Activated T-cell treated with anti-CD3 and anti-CD28 coated beads for 1 hour (primary cell): ENCODE measurements at regions not wholly inside any gene's neighbourhood (a gene's known extent, or its start where the extent isn't known, plus 50 kb on each side); places are given as distances from the start of the nearest gene placed in this dataset.
"Not testable (repeated sequence)": the region's sequence is repeated elsewhere in the genome, so short reads cannot be mapped to it uniquely, and the experiment has no call there.

Source experiments
- DNase-seq: peaks from one replicate; pipeline ENCODE4 v3.0.0-alpha.2; 2020; ENCODE audit warnings: low read depth

DNA sequence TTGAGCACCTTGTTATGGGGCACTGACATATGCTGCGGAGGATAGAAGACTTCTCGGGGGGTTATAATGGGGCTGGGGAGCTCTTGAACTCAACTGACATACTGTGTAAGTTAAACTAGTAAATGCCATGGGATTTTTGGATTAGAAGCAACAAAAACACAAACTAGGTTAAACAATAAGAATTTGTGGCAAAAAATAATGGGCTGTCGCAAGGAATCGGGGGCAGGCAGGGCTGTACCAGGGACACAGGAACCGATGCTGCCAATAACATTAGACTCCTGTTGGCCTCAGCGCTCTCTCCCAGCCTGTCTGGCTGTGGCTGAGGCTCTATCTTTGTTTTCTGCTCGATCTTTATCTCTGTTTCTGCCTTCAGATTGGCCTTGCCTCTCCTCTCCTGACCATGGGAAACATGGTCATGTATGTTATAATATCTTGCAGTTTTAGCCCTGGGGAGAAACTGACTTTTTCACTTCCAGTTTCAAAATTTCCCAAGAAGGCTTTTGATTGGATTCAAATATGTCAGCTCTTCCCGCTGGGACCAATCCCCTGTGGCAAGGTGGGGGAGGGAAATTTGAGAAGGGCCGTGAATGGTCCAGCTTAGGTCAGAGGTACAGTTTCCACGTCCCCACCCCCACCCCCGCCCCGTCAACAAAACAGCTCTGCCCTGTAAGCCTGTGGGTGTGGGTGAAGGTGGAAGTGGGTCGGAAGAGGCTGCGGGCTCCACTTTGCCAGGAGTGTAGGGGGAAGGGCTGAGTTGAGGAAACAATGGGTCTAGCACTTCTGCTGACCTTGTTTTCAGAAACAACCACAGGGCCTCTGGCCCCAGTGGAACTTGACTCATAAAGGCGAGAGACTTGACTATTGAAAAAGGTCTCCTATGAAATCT, 161.1 kb upstream of the TBL1XR1 start:
- no peak for DNase-seq

DNA sequence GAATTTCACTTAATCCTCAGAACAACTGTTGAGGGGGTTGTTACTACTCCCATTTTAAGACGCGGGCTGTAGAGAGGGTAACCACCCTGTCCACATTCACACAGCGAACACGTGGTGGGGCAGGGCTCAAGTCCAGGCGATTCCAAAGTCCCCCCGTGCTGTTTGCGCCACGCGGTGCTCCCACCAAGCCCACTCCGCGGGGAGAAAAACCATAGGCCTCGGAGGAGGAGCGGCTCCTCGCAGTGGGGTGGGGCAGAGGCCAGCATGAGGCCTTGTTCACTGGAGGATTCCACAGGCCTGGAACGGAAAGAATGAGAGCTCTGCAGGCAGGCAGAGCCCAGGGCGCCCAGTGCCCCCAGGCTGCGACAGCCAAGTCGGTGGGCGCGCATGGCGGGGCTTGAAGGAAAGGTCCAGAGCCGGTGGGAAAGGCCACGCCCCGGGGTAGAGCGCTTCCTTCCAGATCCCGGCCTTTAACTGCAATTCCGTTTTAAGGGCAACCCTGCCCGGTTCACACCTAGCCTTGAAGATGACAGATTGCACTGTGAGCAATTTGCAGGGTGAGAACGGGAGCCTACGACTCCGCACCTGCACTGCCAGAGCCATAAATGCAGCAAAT, 161.8 kb upstream of the TBL1XR1 start:
- peak; percentile 20 for DNase-seq

DNA sequence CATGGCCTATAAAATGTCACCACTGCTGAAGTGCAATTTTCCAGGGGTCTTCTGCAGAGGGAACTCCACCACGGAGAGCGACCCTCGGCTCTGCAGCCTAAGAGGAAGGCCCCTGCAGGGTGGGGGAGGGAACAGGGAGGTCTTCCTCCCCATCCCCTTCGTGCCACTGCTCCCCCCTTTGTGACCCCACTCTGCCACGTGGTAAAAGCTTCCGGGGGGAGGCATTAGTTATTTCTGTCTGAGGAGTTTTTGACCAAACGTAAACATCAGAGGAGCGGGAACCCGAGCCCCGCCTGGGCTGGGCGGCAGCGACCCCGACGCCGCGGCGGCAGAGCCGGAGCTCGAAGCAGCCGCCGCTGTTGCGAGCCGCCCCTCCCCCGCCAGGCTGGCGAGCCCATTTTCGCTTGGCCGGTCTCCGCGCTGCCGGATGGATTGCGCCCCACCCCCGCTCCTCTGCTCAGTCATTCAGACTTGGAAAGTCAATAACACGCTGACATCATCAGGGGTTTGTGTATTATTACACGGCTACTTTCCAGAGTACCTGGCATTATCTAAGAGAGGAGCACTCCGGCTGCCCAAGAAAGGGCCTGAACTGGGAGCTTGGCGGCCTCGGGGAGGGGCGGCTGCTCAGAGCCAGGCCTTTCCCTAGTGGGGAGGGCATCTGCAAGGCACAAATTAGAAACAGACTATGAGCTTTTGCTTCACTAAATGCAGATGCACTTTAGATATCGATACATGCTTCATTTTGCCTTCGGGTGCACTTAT, 162.5 kb upstream of the TBL1XR1 start:
- peak; percentile 95 for DNase-seq

DNA sequence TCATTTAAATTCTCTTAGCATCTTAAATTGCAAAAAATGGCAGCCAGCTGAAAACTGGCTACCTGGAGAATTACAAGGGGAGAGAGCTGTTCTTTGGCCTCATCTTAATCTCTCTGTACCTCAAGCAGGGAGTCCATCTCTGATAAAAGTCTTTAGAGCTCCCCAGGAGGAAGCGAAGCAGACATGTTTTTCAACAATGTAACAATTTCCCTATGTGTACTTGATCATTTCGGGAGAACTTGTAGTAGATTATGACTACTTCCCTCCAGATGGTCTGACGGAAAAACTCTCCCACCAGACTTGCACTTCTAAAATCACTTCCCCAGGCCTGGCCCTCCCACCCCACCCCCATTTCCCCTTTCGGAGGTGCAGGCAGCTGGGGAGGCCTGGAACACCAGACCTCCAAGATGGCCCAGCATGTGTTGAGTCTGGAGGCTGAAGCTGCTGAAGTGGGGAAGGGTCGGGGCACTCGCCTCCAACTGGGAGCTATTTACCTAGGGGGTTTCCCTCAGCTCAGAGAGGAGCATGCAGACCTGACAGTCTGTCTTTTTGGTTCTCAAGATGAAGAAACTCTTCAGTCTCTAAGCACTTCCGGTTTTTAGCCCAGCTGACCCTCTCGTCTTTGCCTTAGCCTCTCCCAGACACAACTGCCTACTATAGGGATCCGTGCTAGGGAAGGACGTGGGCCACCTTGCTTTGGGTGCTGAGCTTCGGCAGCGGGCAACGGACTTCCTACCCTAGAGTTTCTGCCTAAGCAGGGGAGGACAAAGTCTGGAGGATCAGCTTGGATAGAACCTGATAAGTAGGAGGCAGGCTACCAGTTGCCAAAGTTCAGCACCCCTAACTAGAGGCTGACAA, 164.0 kb upstream of the TBL1XR1 start:
- no peak for DNase-seq

DNA sequence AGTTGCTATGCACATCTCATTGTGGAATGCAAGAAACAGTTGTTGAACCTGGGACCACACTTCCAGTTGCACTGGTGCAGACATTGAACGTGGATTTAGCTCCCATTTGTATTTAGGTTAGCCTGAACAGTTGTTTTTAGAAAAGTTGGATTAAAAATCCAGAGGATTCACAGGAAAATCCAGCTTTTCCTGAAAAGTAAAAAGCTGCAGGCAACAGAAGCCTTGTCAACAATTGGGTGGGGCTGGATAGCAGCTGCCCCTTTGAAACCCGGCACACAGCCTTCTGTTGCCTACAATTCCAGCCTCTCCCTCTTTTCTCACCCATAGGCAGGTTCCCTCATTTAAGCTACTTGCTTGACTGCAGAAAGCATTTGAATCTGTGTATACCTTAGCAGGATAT, 165.3 kb upstream of the TBL1XR1 start:
- DNase-seq = no peak

DNA sequence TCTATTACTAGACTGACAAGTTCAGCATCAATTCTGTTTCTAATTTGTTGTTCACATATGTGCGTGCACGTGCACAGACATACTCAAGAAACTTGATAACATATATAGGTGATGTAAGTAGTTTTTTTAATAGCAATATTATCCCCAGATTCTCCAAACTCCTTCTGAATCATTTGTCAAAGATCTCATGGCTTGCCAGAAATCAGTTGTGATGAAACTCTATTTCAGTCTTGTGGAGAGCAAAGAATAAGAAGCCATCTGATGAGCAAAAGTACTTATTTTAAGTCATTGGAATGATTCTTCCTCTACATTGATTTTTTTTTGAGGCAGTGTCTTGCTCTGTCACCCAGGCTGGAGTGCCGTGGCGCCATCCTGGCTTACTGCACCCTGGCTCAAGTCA, 167.0 kb upstream of the TBL1XR1 start:
- DNase-seq = no peak

DNA sequence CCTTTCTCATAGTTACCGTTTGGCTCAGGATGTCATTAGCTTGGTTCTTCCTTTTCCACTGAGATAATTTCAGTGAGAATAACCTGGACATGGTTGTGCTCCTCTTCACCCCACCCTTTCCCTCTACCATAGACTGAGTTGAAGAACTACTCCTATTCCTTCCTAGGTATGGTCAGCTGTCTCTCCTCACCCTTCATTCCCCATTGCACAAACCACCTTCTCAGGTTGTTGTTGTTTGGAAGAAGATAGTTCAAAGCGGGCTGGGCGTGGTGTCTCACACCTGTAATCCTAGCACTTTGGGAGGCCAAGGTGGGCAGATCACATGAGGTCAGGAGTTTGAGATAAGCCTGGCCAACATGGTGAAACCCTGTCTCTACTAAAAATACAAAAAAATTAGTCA, 168.0 kb upstream of the TBL1XR1 start:
- not testable (repeated sequence) for DNase-seq

DNA sequence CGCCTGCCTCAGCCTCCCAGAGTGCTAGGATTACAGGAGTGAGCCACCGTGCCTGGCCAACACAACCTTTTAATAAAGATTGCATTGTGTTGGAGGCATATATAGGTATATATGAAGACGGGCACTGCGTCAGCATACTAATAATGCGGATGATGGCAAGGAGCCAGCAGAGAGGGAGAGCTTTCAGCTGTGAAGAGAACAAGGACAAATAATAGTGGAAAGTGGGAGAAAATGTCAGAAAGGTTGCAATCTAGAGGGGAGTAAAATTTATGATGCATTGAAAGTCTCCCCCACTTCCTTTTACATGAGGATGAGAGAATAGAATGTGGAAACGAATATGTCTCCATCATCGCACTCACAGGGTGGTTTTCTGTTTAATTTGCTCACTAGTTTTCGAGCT, 170.5 kb upstream of the TBL1XR1 start:
- DNase-seq = no peak

DNA sequence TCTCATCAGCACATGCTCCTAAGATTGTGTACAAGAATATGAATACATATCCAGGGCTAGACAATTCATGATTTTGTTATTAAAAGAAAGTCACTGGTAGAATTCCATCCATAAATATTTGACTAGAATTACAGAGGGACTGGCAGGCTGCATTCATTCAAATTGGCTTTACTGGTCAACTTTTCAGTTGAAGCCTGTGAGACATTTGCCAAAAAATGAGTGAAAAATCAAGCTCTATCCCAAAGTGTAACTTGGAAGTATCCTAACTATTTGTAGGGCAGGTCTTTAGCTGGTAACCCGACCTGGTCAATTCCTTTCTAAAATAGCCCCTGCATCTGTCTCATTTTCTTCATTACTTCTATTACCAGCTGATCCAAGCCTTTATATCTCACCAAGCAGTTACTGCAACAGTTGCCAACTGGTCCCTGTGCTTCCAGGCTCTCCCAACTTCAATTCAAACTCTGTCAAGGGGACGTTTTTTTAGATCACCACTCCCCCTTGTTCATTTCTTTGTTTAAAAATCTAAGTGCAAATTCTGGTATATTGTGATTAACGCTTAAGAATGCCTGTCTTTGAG, 173.1 kb upstream of the TBL1XR1 start:
- DNase-seq = no peak

DNA sequence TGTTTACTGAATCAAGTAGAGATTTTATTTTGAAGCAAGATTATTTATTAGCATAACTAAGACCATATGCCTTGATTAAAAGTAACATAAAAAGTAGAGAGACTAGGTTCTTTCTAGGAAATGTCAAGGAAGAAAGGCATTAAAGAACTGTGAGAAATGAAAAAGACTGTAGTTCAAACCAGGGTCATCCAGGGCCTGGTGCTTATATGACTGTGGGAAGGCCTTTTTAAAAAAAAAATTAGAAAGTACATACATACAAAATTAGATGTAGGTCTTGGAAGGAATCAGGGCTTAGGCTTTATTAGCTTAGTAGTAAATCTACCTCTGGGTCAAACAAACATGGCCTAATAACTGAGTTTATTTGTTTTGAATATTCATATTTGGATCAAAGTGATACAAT, 173.9 kb upstream of the TBL1XR1 start:
- DNase-seq = no peak

DNA sequence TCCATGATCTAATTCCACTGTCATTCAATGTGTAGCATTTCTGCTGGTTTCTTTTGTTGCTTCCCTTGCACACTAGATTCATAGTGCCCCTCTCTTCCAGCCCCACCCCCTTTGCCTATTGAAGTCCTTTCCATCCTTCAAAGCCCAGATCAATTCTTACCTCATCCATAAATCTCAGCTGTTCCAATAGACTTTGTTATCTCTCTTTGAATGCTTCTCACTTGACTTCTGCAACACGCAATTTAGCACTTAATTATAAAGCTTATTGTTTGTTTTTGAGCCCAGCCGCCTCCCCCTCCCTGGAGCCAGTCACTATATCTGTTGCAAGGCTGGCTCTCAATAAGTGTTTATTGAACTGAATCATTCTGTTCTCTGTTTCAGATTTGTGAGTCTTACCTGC, 174.6 kb upstream of the TBL1XR1 start:
- DNase-seq = no peak

DNA sequence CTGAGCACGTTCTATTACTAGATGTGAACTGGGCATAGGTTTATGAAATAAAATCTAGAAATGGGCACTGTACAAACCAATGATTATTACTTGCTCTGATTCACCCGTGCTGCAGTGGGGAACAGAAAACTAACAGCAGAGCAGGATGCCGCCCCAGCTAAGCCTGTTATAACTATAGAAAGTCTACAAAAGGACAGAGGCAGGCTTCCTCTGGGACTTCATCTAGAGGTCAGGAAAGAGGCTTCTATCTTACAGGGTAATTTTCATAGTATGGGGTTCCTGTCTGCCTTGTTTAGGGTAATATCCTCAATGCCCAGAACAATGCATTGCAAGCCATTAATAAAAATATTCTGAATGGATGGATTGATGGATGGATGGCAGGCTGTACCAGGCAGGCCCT, 177.0 kb upstream of the TBL1XR1 start:
- no peak for DNase-seq

DNA sequence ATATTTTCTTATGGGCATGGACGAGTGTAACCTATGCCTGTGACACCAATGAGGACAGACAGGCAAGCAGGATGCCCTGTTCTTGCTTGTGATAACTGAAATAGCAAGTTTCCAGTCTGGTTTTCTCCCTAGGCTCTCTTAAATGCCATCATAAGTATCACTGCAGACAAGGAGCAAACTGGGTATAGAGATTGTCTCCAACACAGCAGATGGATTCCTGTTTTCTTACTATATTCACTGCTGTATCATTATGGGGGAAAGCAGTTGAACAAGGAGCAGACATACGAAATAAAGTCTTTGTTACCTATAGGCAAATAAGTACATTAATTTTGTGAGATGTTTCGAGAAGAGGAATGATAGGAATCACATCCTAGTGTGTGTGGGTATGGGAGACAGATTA, 178.0 kb upstream of the TBL1XR1 start:
- DNase-seq = no peak

DNA sequence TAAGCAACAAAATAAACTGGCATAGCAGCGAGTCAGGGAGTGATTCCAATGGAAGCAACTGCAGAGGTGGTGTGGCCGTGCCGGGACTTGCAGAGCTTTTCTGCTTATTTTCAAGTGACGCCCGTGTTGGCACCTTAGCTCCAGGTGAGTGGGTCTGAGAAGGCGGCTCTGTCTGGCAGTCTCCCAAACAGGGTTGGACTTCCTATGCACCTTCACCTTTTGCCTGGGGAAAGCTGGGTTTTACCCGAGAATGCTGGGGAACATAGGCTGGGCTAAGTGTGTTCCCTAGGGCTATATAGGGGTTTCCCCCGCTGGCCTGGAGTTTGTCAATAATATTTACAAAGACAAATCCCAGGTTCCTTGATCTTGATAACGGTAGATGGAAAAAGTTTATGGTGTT, 179.9 kb upstream of the TBL1XR1 start:
- no peak for DNase-seq

DNA sequence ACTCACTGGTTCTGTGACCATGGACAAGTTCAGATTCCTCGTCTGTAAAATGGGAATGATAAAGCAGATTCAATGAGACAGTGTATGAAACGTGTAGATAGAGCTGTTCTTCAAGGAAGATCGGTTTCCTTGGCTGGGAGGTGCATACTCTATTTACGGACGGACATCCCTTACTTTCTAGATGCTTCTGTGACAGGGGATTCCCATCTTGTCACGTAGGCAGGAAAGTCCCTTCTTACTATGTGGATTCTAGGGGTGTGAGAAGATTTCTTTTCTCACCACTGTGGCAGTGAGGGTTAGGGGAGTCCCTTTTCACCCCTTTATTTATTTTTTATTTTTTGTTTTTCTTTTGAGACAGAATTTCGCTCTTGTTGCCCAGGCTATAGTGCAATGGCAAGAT, 180.9 kb upstream of the TBL1XR1 start:
- no peak for DNase-seq

DNA sequence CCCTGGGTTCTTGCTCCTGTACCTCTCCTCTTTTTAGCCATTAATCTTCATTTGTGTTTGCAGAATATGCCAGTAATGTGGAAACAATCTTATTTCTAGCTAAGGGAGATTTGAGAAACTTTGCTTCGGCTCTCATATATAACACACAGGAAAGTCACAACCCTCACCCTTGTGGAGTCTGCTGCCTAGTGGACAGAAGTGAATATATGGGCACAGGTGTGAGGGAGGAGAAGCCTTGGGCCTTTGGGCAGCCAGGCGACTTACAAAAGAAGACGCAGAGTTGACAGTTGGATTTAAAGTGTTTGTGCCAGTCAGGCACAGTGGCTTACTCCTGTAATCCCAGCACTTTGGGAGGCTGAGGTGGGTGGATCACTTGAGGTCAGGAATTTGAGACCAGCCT, 181.8 kb upstream of the TBL1XR1 start:
- DNase-seq = no peak

DNA sequence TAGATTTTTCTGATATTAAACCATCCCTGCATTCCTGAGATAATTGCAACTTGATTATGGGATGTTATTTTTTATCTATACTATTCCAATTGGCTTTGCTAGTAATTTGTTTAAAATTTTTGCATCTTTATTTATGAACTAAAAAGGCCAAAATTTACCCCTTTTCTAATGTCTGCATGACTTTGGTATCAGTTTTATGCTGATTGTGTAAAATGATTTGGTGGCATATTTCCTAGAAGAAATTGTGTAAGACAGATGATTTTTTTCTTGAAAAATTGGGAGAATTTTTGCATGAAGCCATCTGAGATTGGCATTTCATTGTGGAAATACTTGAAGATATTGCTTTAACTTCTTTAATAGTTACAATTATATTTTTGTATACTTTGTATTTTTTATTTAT, 183.8 kb upstream of the TBL1XR1 start:
- DNase-seq = no peak

DNA sequence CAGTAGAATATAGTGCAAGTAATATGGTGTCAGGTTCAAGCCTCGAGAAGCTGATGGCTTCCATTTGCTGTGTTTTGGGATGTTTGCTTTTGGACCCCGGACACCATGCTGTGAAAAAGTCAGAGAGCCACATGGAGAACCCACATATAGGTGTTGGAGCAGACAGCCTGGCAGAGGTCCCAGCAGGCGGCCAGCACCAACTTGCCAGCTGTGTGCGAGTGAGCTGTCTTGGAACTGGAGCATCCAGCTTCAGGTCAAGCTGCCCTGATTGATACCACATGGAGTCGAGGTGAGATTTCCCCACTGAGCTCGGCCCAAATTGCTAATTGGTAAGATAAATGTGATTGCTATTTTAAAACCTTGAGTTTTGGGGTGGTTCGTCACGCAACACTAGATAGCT, 185.7 kb upstream of the TBL1XR1 start:
- DNase-seq = no peak

DNA sequence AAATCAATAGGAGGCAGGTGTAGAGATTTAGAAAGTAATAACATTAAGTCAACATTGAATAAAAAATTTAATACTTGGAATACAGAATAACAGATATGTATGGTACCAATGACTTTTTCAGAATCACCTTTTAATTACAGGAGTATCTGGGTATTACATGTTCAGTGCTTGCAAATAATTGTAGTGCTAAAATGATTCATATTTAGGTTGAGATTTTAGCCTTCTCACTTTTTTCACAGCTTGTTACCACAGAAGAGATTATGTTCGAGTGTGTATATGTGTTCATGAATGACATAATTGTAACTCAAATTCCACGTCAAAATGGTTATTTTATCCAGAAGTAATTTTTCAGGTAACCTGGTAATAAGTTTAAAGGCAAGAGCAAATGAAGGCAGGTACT, 187.9 kb upstream of the TBL1XR1 start:
- DNase-seq = no peak

DNA sequence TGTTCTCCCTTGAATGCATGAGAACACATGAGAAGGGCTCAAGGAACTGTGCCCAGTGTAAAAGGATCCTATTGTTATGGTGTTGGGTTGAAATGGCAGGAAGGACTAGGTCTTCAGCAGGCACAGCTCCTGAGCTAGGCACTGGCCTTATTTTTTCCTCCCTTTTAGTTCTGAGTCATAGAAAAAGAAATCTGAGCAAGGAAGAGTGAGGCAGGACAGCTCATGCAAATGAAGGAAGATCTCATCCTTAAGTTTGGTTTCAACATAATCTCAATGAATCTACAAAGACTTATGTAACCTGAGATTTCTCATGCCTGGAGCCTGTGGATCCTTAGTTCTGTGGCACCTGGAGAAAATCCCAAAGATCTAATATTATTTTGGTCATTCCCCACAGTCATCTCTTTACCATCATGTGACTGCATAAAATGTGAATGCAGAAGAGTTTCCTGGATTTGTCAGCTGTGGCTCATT, 188.6 kb upstream of the TBL1XR1 start:
- no peak for DNase-seq

DNA sequence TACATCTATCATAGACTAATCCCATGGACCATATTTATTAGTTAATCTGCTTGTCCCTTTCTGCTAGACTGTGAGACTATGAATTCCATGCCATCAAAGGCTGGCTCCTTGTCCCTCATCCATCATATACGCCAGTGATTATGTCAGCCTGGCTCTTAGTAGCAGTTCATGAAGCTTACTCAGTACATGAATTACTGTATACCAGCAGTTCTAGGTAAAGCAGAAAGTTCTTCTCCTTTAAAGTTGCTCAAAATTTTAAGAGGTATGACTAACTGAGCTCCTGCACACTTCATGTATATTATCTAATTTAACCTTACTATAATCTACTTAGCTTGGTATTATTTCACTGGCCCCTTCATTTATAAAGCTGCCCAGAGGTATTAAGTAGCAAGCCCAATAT, 190.9 kb upstream of the TBL1XR1 start:
- no peak for DNase-seq
